ENCODE measurements at regions not wholly inside any gene's neighbourhood (a gene's known extent, or its start where the extent isn't known, plus 50 kb on each side); places are given as distances from the start of the nearest gene placed in this dataset.
"Not testable (repeated sequence)": the region's sequence is repeated elsewhere in the genome, so short reads cannot be mapped to it uniquely, and the experiment has no call there.

DNA sequence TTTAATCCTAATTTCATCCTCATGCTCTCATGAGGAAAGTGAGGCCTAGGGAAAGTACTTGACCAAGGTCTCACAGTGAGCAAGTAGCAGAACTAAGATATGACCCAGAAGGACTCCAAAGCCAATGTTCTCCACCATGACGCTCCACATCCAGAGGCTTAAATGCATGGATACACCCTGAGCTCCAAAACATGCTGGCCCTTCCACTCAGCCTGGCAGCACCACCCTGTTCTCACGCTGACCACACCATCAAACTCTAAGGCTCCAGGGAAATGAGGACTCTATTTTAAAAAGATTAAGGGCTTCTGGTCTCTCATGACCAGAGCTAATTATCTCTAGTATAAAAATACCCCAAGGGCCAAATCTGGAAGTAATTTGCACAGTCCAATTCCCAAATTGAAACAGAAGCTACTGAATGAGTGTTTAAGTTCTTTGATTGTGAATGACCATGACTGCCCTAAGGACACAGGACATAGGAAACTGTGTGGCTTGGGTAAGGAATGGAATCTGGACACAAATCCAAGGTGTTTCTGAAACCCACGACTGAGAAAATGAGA, 71.1 kb upstream of the ABLIM1 start:
- H3K4me3 ChIP-seq (ENCODE audit: low read depth, low read length): no peak overlapping the region

DNA sequence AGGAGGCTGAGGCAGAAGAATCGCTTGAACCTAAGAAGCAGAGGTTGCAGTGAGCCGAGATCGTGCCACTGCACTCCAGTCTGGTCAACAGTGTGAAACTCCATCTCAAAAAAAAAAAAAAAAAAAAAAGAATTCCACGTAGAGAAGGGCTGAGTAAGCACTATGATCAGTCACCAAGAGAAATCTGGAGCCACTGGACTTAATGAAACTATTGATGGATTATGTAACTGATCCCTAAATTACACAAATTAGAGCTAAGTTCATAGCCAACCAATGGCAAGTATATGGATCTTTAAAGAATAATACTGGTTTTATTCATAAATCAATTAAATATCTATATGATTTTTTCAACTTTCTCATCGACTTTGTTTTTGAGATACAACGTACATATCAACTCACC, 72.2 kb upstream of the ABLIM1 start:
- H3K4me3 ChIP-seq (ENCODE audit: low read depth, low read length): no peak overlapping the region

DNA sequence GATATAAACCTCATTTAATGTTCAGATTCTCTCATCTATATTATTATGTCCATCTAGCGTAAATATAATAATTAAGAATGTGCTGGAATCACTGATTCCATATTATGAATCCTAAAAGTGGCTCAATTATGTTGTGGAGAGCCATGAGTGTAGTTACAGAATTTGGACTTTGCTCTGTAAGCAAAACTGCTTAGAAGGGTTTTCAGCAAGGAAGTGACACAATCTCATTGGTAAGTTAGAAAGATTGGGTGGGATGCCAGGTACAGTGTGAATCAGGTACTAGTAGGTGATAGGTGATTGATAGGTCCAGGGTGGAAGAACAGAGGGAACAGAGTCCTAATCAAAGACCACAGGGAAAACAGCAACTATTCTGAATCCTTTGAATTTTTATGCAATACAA, 74.9 kb upstream of the ABLIM1 start:
- no peak overlapping the region for H3K4me3 ChIP-seq (ENCODE audit: low read depth, low read length)

DNA sequence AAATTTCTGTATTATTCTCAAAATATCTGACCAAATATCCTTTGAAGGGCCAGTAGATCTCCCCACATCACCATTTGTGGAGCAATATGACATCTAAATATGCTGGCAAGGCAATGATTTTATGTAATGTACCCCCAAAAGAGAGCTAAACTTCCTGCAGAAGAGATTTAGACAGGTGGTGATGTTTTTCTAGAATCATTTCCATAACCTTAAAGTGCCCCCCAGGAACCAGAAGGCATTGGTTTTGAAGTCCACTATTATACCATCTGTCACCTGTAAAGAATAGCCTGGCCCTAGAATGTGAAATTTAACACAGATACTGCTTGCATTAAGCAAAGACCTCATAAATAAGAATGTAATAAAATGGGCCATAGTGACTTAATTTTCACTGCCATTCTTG, 77.9 kb upstream of the ABLIM1 start:
- H3K4me3 ChIP-seq (ENCODE audit: low read depth, low read length): no peak overlapping the region

DNA sequence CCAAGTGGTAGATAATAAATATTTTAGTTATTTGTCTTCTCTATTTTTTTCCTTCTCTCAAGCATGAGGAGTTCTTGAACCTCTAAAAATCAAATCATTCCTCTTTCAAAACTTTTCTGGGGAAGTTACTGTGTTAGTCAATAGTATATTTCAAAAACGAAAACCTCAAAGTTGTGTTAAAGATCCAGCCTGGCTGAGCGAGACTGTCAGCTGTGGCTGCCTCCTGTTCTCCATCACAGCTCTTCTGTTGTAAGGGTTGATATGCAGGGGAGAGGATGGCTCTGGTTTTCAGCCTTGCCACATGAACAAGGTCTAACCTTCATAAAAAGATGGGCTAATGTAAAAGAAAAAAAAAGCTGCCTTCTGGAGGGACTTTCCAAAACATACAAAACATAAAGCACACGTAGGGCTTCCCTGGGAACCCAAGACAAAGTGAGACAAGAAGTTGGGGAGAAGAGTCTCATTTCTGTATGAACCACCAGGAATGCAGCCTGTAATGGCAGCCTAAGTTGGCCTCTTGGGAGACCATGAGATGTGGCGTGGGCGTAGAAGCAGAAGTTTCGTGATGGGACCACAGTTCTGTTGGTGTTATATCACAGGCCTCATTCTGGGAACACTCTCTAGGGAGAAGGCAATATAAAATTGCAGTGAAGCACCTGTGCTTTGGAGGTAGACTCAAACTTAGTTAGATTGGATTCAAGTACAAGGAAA, 77.9 kb upstream of the FHIP2A start:
- H3K4me3 ChIP-seq (ENCODE audit: low read depth, low read length): no peak overlapping the region

DNA sequence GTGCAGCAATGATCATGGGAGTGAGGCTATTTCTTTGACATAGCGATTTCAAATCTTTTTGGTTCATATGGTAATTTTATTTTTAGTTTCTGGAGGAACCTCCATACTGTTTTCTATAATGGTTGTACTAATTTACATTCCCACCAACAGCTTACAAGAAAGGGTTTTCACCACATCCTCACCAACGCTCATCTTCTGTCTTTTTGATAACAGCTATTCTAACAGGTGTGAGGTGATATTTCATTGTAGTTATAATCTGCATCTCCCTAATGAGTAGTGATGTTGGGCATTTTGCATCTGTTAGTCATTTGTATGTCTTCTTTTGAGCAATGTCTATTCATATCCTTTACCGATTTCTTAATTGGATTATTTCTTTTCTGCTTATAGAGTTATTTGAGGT, 75.0 kb upstream of the FHIP2A start:
- H3K4me3 ChIP-seq (ENCODE audit: low read depth, low read length): no peak overlapping the region

DNA sequence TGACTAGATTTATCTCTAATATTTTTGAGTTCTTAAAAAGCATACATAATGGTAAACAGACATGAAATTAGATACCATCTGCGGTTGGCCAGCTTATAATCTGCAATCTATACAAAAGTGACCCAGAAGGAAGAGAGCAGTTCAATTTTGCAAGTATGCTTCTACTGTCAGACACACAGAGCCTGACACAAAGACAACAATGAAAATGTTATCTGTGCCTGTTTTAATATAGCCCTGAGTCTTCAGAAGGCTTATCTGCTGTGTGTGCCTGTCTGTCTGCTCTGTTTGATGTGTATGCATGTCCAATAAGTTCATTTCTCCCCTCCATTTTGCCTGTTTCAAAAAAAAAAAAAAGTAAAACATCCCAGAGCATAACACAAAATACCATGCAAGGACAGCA, 73.3 kb upstream of the FHIP2A start:
- no peak overlapping the region for H3K4me3 ChIP-seq (ENCODE audit: low read depth, low read length)

DNA sequence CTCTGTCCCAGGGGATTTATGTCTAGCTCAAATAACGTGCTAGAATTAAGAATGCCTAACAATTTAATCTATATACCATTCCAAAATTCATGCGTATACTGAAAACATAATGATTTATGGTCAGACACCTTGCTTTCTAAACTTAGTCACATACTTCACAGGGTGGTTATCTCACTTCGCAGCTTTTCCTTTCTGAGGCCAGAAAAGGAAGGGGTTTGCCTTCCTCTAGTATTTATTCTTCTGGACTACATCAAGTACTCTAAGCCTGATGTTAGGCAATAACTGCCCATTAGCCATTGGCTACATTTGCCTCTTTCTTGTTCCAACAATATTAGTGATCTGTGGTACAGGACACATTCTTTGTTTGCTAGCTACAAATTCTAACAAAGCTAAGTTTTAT, 72.6 kb upstream of the FHIP2A start:
- no peak overlapping the region for H3K4me3 ChIP-seq (ENCODE audit: low read depth, low read length)

DNA sequence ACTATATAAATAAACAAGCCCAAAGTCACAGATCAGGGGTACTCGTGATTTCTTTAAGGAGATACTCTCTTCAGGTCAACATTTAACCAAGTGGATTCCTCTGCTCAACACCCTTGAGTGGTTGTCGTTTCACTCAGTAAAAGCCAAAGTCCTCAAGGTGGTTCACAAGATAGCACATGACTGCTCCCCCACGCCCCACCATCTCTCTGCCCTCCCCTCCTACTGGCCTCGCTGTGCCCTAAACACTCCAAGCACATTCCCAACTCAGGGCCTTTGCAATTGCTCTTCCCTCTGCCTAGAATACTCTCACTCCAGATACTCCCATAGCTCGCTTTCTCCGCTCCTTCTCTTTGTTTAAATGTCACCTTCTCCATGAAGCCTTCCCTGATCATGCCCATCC, 72.1 kb upstream of the FHIP2A start:
- no peak overlapping the region for H3K4me3 ChIP-seq (ENCODE audit: low read depth, low read length)

DNA sequence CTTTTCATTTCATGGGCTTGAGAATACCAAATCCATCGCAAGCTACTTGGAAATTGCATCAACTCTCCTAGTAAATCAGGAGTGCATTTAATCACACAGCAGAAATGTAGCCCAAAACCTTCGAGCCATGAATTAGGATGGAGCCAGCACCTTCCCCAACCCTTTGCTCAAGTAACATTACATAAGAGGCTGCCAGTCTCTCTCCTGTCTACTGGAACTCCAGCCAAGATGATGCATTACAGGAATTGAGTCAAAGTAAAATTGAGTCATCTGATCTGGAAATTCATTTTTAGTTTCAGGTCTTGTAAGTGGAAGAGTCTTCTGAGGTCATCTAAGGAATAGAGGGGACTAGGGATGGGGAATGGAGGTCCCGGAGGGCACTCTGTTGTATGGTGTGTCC, 69.7 kb upstream of the FHIP2A start:
- H3K4me3 ChIP-seq (ENCODE audit: low read depth, low read length): no peak overlapping the region

DNA sequence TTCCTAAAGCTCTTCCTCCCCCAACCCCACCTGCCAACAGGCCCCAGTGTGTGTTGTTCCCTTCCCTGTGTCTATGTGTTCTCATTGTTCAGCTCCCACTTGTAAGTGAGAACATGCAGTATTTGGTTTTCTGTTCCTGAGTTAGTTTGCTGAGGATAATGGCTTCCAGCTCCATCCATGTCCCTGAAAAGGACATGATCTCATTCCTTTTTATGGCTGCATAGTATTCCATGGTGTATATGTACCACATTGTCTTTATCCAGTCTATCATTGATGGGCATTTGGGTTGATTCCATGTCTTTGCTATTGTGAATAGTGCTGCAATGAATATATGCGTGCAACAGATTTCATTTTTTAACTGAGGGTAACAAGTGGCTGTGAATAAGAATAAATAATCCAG, 69.0 kb upstream of the FHIP2A start:
- not testable (repeated sequence) for H3K4me3 ChIP-seq (ENCODE audit: low read depth, low read length)

DNA sequence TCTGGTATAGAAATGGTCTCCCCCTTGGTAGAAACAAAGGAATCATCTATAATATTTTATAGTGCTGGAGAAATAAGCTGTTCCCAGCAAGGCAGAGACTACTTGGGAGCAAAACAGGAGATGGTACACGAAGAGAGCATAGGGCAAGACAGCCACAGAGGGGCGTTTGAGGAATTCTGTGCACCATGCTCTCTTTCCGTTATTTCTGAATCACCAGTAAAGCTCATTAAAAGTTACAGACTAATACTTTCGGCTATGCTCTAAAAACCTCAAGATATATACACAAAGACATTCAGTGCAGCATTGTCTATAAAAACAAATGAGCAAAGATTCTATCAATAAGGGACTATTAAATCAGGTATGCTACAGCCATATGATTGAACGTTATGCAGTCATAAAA, 68.5 kb upstream of the FHIP2A start:
- H3K4me3 ChIP-seq (ENCODE audit: low read depth, low read length): no peak overlapping the region

DNA sequence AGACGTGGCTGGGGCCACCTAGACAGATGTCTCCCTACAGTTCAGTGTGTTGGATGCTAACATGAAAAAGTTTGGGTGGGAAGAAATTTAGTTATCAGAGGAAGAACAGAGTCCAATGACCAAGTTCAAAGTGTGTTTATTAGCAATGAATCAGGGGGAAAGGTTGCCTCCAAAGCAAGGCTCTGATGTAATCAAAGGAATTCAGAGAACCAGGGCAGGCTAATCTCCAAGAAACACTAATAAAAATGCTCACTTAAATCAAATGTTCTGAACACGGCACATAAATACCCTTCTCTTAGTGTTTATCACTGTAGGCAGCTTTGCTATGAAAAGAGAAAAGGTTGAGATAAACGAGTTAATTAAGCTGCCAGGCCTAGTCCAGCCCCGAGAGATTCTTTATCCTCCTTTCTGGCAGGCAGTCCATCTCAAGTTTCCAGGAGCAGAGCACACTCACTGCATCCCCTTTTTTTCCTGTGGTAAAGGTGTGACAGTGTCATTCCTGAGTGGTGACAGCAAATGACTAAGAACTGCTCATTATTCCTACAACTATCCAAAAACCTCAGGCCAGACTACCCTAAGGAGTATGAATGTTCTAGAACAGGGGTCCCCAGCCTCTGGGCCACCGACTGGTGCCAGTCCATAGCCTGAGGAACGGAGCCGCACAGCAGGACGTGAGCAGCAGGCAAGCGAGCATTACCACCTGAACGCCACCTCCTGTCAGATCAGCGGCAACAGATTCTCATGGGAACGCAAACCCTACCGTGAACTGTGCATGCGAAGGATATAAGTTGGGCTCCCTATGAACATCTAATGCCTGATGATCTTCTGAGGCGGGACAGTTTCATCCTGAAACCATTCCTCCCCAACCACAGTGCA, 66.9 kb upstream of the FHIP2A start:
- H3K4me3 ChIP-seq (ENCODE audit: low read depth, low read length): no peak overlapping the region

DNA sequence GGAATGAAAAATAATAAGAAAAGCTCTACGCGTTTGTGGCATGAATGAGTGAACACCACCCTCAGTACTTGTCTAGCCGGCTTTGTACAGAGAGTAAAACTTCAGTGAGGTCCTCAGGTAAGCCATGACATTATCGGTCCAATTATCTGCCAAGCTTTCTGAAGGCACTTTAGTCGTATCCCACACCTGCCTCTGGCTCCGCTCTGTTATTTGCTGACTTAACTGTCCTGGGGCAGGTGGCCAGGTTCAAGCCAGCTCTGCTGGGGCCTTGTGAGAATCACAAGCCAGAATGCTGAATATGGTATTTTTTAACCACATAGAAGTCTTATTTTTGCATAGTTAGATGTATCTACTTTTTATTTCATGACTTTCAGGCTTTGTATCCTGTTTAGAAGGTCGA, 66.0 kb upstream of the FHIP2A start:
- H3K4me3 ChIP-seq (ENCODE audit: low read depth, low read length): no peak overlapping the region

DNA sequence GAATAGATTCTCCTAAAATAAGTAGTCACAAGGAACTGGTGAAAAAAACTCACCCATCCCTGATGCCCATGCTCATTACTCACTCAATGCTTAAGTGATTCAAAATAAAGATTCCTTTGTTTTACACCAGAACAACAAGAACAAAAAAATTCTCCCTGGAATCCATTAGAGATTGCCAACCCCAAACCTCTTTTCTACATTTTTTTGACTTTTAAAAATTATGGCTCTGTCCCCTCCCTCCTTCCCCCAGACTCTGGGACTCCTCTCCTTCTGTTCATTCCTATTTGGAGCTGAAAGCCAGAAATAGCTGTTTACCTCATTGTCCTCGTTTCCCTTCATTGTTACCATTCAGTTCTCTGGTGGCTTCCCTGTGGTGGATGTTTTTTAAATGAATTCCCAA, 63.2 kb upstream of the FHIP2A start:
- H3K4me3 ChIP-seq (ENCODE audit: low read depth, low read length): no peak overlapping the region

DNA sequence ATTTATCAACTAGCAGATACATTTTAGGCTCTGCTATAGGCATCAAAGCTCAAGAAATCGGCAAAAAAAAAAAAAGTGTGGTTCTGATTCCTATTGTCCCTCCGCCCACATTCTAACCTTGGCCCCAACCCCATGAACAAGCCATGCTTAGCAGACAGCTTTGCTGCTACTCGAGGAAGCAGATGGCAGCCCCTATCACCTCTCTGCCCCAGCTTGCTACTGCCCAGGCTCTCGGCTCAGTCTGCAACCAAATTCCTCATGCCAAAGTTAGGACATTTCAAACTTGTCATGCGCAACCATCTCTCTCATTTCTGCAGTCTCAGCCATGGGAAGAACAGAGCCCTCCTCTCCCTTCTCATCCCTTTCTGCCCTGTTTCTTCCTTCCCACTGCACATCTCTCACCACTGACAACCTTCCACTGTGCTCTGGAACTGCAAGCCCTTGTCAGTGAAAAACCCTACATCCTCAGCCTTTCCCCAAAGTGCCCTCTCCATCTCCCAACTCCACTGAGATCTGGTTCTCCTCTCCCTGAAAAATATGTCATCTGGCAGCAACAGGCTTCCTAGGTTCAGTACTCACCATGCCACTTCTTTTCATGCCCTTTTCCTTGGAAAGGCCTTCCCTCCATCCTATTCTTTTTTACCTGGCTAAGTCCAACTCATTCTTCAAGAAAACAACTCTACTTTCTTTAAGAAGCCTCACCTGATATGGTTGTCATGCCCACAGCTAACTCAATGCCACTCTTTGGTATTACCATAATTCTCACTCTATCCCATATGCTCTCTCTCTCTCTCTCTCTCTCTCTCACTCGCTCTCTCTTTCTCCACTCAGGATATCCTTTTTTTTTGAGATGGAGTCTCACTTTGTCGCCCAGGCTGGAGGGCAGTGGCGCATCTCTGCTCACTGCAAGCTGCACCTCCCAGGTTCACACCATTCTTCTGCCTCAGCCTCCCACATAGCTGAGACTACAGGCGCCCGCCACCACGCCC, 60.1 kb upstream of the FHIP2A start:
- H3K4me3 ChIP-seq (ENCODE audit: low read depth, low read length): no peak overlapping the region

DNA sequence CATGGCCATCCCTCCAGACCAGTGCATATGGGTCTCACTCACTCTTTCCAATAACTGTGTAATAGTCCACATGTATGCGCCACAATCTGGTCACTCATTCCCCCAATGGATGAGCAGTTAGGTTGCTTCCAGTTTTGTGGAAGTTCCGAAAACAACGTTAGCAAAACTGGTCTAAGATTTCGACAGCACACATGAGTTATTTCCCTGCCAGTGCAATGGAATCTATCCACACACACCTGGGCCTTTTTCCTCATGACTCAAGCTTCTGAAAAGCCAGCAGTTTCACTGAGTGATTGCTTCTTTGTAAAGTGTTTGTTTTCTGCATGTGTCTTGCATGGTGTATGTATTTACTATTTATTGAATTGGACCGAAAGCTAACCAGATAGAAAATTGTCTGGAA, 58.8 kb upstream of the FHIP2A start:
- no peak overlapping the region for H3K4me3 ChIP-seq (ENCODE audit: low read depth, low read length)

DNA sequence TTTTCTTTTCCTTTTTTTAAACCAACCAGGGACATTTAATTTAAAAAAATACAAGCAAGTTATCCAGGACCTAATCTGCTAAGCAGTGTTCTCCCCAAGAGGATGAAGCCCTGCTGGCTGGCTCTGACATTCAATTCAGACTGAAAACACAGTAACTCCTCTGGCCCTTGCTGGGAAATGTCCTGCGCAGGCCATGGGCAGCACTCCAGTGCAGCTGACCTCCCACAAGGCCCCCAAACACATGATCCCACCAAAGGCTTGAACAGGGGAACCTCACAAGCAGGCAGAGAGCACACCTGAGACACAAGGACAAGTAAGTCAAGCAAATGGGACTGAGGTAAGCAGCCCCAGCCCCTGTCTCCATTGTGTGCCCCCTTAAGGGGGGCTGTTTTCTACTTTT, 56.9 kb upstream of the FHIP2A start:
- H3K4me3 ChIP-seq (ENCODE audit: low read depth, low read length): no peak overlapping the region

DNA sequence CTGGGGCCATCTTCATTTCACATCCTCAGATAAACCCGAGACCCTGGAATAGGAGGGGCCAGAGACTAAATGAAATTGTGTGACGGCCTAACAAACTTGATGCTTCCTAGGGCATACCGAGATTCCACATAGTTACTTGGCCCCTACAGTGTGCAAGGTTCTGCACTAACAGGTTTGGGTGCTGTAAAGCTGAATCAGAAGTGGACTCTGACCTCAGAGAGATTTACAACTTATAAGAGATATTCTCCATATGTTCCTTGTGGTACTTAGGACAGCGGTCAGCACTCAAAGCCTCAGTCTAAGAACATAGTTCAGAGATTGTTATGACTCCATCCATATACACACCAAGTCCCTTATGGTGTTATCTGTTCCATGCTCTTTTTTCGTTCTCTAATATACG, 55.1 kb upstream of the FHIP2A start:
- no peak overlapping the region for H3K4me3 ChIP-seq (ENCODE audit: low read depth, low read length)

DNA sequence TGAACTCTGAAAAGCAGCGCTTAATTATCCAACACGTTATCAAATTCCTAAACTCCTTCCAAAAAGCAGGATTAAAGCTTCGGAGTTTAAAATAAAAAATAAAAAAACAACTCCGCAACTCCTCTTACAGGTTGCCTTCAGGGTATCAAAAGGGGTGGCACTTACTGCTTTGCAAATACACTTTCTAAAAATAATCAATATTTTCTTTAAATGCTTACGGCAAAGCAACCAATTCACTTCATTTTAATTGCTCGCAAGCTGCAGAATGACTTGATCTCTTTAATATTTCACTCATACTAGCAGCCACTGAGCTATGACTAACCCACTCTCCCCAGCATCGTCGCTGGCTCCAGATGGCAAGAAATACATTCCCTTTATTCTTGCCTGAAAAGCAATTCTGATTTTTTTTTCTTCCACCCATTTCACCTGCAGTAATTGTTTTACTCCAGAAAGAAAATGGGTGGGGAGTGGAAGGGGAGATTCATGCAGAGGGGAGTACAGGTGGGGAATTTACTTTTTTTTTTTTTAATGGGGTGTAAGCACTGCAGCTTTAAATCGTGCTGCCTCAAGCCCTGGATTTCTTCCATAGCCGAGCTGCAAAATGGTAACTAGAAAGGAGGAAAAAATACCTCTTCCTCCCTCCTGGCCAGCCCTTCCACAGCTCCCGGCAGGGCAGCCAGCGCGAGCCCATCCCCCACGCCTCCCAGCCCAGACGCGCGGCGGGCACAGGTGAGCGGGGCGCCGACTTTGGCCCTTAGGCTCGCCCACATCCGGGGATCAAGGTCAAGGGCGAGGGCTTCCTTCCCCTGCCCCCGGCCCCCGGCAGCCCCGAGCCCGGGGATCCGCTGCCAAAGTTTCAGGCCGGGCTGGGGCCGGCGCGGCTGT, 54.2 kb upstream of the FHIP2A start:
- H3K4me3 ChIP-seq (ENCODE audit: low read depth, low read length): peak overlapping the region; percentile 52
